ENCODE measurements at regions not wholly inside any gene's neighbourhood (a gene's known extent, or its start where the extent isn't known, plus 50 kb on each side); places are given as distances from the start of the nearest gene placed in this dataset.

DNA sequence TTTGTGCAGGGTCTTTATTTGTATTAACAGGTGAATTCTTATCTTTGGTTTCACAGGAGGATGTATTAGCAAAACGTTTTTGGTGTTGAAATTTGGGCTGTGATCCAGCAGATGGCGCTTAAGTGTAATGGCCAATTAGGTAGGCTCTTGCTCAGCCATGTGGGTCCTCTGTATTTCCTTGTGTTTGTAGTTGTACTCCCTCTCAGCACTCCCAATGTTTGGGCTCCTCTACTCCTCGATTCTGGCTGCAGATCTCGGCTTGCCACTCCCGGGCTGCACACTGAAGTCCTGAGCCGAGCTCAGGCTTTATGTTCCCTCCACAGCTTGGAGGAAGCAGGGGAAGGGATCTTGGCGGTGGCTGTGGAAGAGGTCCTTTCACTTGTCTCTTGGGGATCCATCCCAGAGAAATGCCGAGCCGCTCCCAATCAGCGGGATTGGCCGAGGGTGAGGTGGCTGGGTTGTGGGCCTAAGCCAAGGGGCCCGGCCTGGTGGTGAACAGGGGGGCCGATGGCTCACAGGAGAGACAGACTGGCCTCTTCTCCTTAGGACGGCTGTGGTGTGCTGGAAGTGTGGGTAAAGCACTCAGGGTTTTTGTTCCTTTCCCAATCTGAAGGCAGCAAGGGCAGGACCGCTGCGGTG is 133.7 kb downstream of the AEBP2 start:
- no peaks in the 10 kb centered on the region for H3K79me2 ChIP-seq
- no peaks in the 10 kb centered on the region for H3K36me3 ChIP-seq (ENCODE audit: control insufficient read depth, insufficient read depth, low read length)
- TF ChIP-seq CTCF (IDR thresholded peaks at IDR 0.05) = no peak
- H3K4me1 ChIP-seq = no peaks in the 10 kb centered on the region
- no peaks in the 10 kb centered on the region for H3K27me3 ChIP-seq (ENCODE audit: control insufficient read depth, insufficient read depth, low read length)
- H3K27ac ChIP-seq = no peak overlapping the region
- no peak overlapping the region for H2AFZ ChIP-seq
- H3K4me2 ChIP-seq (ENCODE audit: low read length) = no peak overlapping the region
- no peak overlapping the region for H3K9ac ChIP-seq
- no peaks in the 10 kb centered on the region for H3K9me3 ChIP-seq (ENCODE audit: control insufficient read depth, low read length)
- H3K4me3 ChIP-seq (ENCODE audit: low read depth, low read length) = no peak overlapping the region

DNA sequence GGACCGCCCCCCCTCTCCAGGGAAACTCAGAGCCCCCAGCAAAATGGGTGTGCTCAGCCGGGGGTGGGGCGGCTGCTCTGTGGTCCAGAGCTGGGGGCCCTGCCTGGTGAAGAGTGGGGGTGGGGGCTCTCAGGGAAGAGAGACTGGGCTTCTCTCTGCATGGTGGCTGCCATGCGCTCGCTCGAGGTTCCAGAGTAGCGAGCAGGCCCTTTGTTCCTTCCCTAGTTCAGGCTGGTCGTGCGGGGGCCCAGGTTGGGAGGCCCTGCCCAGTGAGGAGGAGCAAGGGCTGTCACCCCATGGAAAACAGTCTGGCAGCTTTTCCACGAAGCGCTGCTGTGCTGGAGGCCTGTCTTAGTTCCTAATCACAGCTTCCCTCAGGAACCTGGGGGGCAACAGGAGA is 134.6 kb downstream of the AEBP2 start:
- no peak overlapping the region for H3K4me3 ChIP-seq (ENCODE audit: low read depth, low read length)
- no peak overlapping the region for H3K4me2 ChIP-seq (ENCODE audit: low read length)
- no peak overlapping the region for H3K27ac ChIP-seq
- no peaks in the 10 kb centered on the region for H3K4me1 ChIP-seq
- no peaks in the 10 kb centered on the region for H3K79me2 ChIP-seq
- H3K9ac ChIP-seq = no peak overlapping the region
- TF ChIP-seq CTCF (IDR thresholded peaks at IDR 0.05) = no peak
- H3K9me3 ChIP-seq (ENCODE audit: control insufficient read depth, low read length) = no peaks in the 10 kb centered on the region
- no peak overlapping the region for H2AFZ ChIP-seq
- H3K27me3 ChIP-seq (ENCODE audit: control insufficient read depth, insufficient read depth, low read length) = no peaks in the 10 kb centered on the region
- H3K36me3 ChIP-seq (ENCODE audit: control insufficient read depth, insufficient read depth, low read length) = no peaks in the 10 kb centered on the region

GRCh38 chr12:19574601-19575000 is 135.3 kb downstream of the AEBP2 start:
- no peak overlapping the region for H3K4me2 ChIP-seq (ENCODE audit: low read length)
- H3K4me1 ChIP-seq = no peaks in the 10 kb centered on the region
- H3K9me3 ChIP-seq (ENCODE audit: control insufficient read depth, low read length) = no peaks in the 10 kb centered on the region
- no peaks in the 10 kb centered on the region for H3K79me2 ChIP-seq
- H3K9ac ChIP-seq = no peak overlapping the region
- no peaks in the 10 kb centered on the region for H3K36me3 ChIP-seq (ENCODE audit: control insufficient read depth, insufficient read depth, low read length)
- no peaks in the 10 kb centered on the region for H3K27me3 ChIP-seq (ENCODE audit: control insufficient read depth, insufficient read depth, low read length)
- H3K27ac ChIP-seq = no peak overlapping the region
- no peak for TF ChIP-seq CTCF (IDR thresholded peaks at IDR 0.05)
- H3K4me3 ChIP-seq (ENCODE audit: low read depth, low read length) = no peak overlapping the region
- no peak overlapping the region for H2AFZ ChIP-seq

- H3K79me2 ChIP-seq = no peaks in the 10 kb centered on the region
- H3K27ac ChIP-seq = no peak overlapping the region
- no peak overlapping the region for H3K4me3 ChIP-seq (ENCODE audit: low read depth, low read length)
- H2AFZ ChIP-seq = peak overlapping the region; percentile 26
- H3K9me3 ChIP-seq (ENCODE audit: control insufficient read depth, low read length) = no peaks in the 10 kb centered on the region
- no peaks in the 10 kb centered on the region for H3K27me3 ChIP-seq (ENCODE audit: control insufficient read depth, insufficient read depth, low read length)
- H3K4me2 ChIP-seq (ENCODE audit: low read length) = no peak overlapping the region
- H3K36me3 ChIP-seq (ENCODE audit: control insufficient read depth, insufficient read depth, low read length) = no peaks in the 10 kb centered on the region
- no peaks in the 10 kb centered on the region for H3K4me1 ChIP-seq
- no peak overlapping the region for H3K9ac ChIP-seq
- TF ChIP-seq CTCF (IDR thresholded peaks at IDR 0.05) = no peak
Observed at GRCh38 chr12:19575337-19576243, 136.3 kb downstream of the AEBP2 start.

Data from parathyroid adenoma (tissue), 2 donors.